ENCODE measurements at regions not wholly inside any gene's neighbourhood (a gene's known extent, or its start where the extent isn't known, plus 50 kb on each side); places are given as distances from the start of the nearest gene placed in this dataset.

GRCh38 chr12:71027856-71028255 lies 107.3 kb upstream of the PTPRR start:
- TF ChIP-seq, protein P1, sequence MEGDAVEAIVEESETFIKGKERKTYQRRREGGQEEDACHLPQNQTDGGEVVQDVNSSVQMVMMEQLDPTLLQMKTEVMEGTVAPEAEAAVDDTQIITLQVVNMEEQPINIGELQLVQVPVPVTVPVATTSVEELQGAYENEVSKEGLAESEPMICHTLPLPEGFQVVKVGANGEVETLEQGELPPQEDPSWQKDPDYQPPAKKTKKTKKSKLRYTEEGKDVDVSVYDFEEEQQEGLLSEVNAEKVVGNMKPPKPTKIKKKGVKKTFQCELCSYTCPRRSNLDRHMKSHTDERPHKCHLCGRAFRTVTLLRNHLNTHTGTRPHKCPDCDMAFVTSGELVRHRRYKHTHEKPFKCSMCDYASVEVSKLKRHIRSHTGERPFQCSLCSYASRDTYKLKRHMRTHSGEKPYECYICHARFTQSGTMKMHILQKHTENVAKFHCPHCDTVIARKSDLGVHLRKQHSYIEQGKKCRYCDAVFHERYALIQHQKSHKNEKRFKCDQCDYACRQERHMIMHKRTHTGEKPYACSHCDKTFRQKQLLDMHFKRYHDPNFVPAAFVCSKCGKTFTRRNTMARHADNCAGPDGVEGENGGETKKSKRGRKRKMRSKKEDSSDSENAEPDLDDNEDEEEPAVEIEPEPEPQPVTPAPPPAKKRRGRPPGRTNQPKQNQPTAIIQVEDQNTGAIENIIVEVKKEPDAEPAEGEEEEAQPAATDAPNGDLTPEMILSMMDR (conservative IDR thresholded peaks at IDR 0.05; ENCODE audit: low read depth, low read length), result no peak
- no peak for TF ChIP-seq EZH2 (IDR thresholded peaks at IDR 0.05; ENCODE audit: low read length, unreplicated experiment)

All from PC-3 (cell line).